CD14-positive monocyte (primary cell): ENCODE measurements at regions not wholly inside any gene's neighbourhood (a gene's known extent, or its start where the extent isn't known, plus 50 kb on each side); places are given as distances from the start of the nearest gene placed in this dataset.

Experiments
- DNase-seq, 3 donors: peaks; one replicate each; pipeline ENCODE4 v3.0.0-alpha.2; 2011 to 2022
- H2AFZ ChIP-seq: 2 replicates; pipeline ENCODE4 v1.6.0; 2012; ENCODE audit warnings: mild to moderate bottlenecking, low read depth, low read length, inconsistent platforms; ENCODE audit not compliant: insufficient read depth, poor library complexity, severe bottlenecking
- H3K27ac ChIP-seq, 2 donors: 1 replicate in 1 of 2; 2 replicates in 1 of 2; pipeline ENCODE4 v1.5.1; 2012 to 2013; ENCODE audit warnings: low read length in 2 of 2, control low read depth in 1 of 2, inconsistent platforms in 1 of 2, low read depth in 1 of 2, mild to moderate bottlenecking in 1 of 2
- H3K27me3 ChIP-seq, 2 donors: one replicate each; pipeline versions ENCODE4 v1.6.0 to v1.6.1; 2011 to 2013; ENCODE audit warnings: low read length in 2 of 2; ENCODE audit not compliant: control insufficient read depth in 2 of 2, insufficient read depth in 2 of 2
- H3K36me3 ChIP-seq, 2 donors: replicated peaks in 1 of 2; 1 replicate in 1 of 2; 2 replicates in 1 of 2; pipeline versions ENCODE4 v1.5.1 to v1.6.1; 2012 to 2013; ENCODE audit warnings: low read length in 2 of 2, control low read depth in 1 of 2, inconsistent platforms in 1 of 2, mild to moderate bottlenecking in 1 of 2; ENCODE audit not compliant: insufficient read depth in 2 of 2, control insufficient read depth in 1 of 2
- H3K4me1 ChIP-seq, 2 donors: 1 replicate in 1 of 2; 2 replicates in 1 of 2; pipeline versions ENCODE4 v1.5.1 to v1.6.1; 2012 to 2013; ENCODE audit warnings: low read length in 2 of 2, control low read depth in 1 of 2, inconsistent platforms in 1 of 2, mild to moderate bottlenecking in 1 of 2, moderate library complexity in 1 of 2; ENCODE audit not compliant: insufficient read depth in 2 of 2, control insufficient read depth in 1 of 2
- H3K4me2 ChIP-seq: replicated peaks from 2 replicates; pipeline ENCODE3; 2012; ENCODE audit warnings: low read length, moderate library complexity, mild to moderate bottlenecking; ENCODE audit not compliant: poor library complexity, severe bottlenecking; ENCODE audit errors: extremely low read depth
- H3K4me3 ChIP-seq, 3 experiments: fragments of 200-600 bp in 1 of 3; sonication (generic) in 1 of 3; replicated peaks in 1 of 3; 1 replicate in 2 of 3; 2 replicates in 1 of 3; pipeline ENCODE4 v1.5.1; 2011 to 2013; ENCODE audit warnings: low read length in 3 of 3, mild to moderate bottlenecking in 3 of 3, control low read depth in 2 of 3, low read depth in 2 of 3, inconsistent platforms in 1 of 3, moderate library complexity in 1 of 3
- H3K79me2 ChIP-seq: 2 replicates; pipeline ENCODE4 v1.6.0; 2012; ENCODE audit warnings: mild to moderate bottlenecking, control low read depth, inconsistent platforms, low read length, moderate library complexity; ENCODE audit not compliant: insufficient read depth
- H3K9ac ChIP-seq: 2 replicates; pipeline ENCODE4 v1.6.0; 2017; ENCODE audit warnings: low read length, mild to moderate bottlenecking; ENCODE audit not compliant: insufficient read depth, poor library complexity, severe bottlenecking
- H3K9me3 ChIP-seq, 2 donors: replicated peaks in 1 of 2; 1 replicate in 1 of 2; 2 replicates in 1 of 2; pipeline versions ENCODE4 v1.5.1 to v1.6.1; 2012 to 2013; ENCODE audit warnings: low read length in 2 of 2, control low read depth in 1 of 2; ENCODE audit not compliant: control insufficient read depth in 1 of 2, insufficient read depth in 1 of 2
- H4K20me1 ChIP-seq: 2 replicates; pipeline ENCODE4 v1.6.0; 2012; ENCODE audit warnings: mild to moderate bottlenecking, low read length, control low read depth, moderate library complexity; ENCODE audit not compliant: insufficient read depth
- H3K27ac Mint-ChIP-seq, 7 donors: one replicate each; pipeline ENCODE4 v1.8.0; 2020; ENCODE audit warnings: mild to moderate bottlenecking in 7 of 7, mixed read lengths in 7 of 7, moderate library complexity in 6 of 7, inconsistent platforms in 2 of 7
- H3K27me3 Mint-ChIP-seq, 3 donors: one replicate each; pipeline ENCODE4 v1.8.0; 2021 to 2022; ENCODE audit warnings: low read depth in 3 of 3, mild to moderate bottlenecking in 3 of 3, mixed read lengths in 3 of 3, moderate library complexity in 3 of 3, inconsistent platforms in 1 of 3
- H3K36me3 Mint-ChIP-seq, 2 donors: one replicate each; pipeline ENCODE4 v1.8.0; 2020; ENCODE audit warnings: mixed read lengths in 2 of 2, inconsistent platforms in 1 of 2, mild to moderate bottlenecking in 1 of 2
- H3K4me1 Mint-ChIP-seq: one replicate; pipeline ENCODE4 v1.8.0; 2020; ENCODE audit warnings: mild to moderate bottlenecking, mixed read lengths
- H3K4me3 Mint-ChIP-seq, 2 donors: one replicate each; pipeline ENCODE4 v1.8.0; 2020; ENCODE audit warnings: mild to moderate bottlenecking in 2 of 2, mixed read lengths in 2 of 2, moderate library complexity in 1 of 2
- H3K9me3 Mint-ChIP-seq, 7 donors: one replicate each; pipeline ENCODE4 v1.8.0; 2020 to 2022; ENCODE audit warnings: mixed read lengths in 7 of 7, mild to moderate bottlenecking in 6 of 7, moderate library complexity in 6 of 7, inconsistent platforms in 2 of 7
- CTCF ChIP-seq: fragments of 200-600 bp; IDR thresholded peaks from one replicate; pipeline ENCODE4 v1.8.0; 2022; ENCODE audit warnings: antibody characterized with exemption, mild to moderate bottlenecking
- WGBS: methylation state at CpG from one replicate; pipeline ENCODE4 v1.1.5; 2013; ENCODE audit warnings: missing lambda C conversion rate; ENCODE audit not compliant: insufficient coverage; 5-methylcytosine and 5-hydroxymethylcytosine counted together
- intact Hi-C, 2 donors: fragments of 100-400 bp; cut with micrococcal nuclease; formaldehyde crosslinking; loops; one replicate each; pipeline versions ENCODE4 v1.15.0 to v1.15.1; 2023

GRCh38 chr16:80457871-80458270 is 82.9 kb upstream of the DYNLRB2 start:
- peaks cover 0 to 4% (median 1%) of the 10 kb centered on the region in 3 donors for H3K27me3 Mint-ChIP-seq
- no peak for DNase-seq
- no peaks in the 10 kb centered on the region for H3K4me1 Mint-ChIP-seq
- H3K27me3 ChIP-seq, result peaks cover 0 to 2% of the 10 kb centered on the region in 2 donors
- H3K36me3 ChIP-seq, result no peaks in the 10 kb centered on the region
- H3K4me3 Mint-ChIP-seq, result no peak overlapping the region
- H3K27ac Mint-ChIP-seq, result no peak overlapping the region
- peaks cover 0 to 3% (median 0%) of the 10 kb centered on the region in 7 donors for H3K9me3 Mint-ChIP-seq
- no peak overlapping the region for H3K4me3 ChIP-seq
- no peak overlapping the region for H3K9ac ChIP-seq
- TF ChIP-seq CTCF, result no peak
- H2AFZ ChIP-seq, result no peak overlapping the region
- H3K27ac ChIP-seq, result no peak overlapping the region
- no peaks in the 10 kb centered on the region for H3K36me3 Mint-ChIP-seq
- H3K9me3 ChIP-seq, result peaks cover 0 to 3% of the 10 kb centered on the region in 2 donors
- no peaks in the 10 kb centered on the region for H4K20me1 ChIP-seq
- intact Hi-C loops, result no loop called here
- WGBS, result no CpG with 5 or more reads among the region's 1 CpG
- no peaks in the 10 kb centered on the region for H3K4me1 ChIP-seq
- H3K79me2 ChIP-seq, result no peaks in the 10 kb centered on the region
- no peak overlapping the region for H3K4me2 ChIP-seq

DNA sequence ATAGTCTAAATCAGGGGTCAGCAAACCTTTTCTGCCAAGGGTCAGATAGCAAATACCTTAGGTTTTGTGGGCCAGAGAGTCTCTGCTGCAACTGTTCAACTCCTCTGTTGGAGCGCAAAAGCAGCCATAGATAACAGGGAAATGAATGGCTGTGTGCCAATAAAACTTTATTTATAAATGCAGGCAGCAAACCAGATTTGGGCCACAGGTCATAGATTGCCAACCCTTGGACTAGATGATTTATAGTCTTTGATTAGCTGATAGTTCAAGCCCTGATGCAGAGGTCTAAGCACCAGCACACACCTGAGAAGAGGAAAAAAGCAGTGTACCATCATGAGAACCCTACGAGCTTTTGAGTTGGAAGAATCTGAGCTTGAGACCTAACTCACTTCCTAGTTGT is 86.0 kb upstream of the DYNLRB2 start:
- Histone ChIP-seq H3K4me3 (no peak overlapping the region), H3K27ac (no peak overlapping the region), H3K4me2 (no peak overlapping the region), H3K27me3 (peaks cover 0 to 2% of the 10 kb centered on the region in 2 donors), H3K36me3 (no peaks in the 10 kb centered on the region), H3K9ac (no peak overlapping the region), H3K4me1 (no peaks in the 10 kb centered on the region), H3K9me3 (peaks cover 0 to 3% of the 10 kb centered on the region in 2 donors), H4K20me1 (no peaks in the 10 kb centered on the region), H2AFZ (no peak overlapping the region), H3K79me2 (no peaks in the 10 kb centered on the region)
- Mint-ChIP-seq H3K9me3 (peaks cover 0 to 5% (median 0%) of the 10 kb centered on the region in 7 donors), H3K27ac (no peak overlapping the region), H3K4me3 (no peak overlapping the region), H3K27me3 (peaks cover 0 to 2% (median 0%) of the 10 kb centered on the region in 3 donors), H3K4me1 (no peaks in the 10 kb centered on the region), H3K36me3 (no peaks in the 10 kb centered on the region)
- no peak for DNase-seq
- intact Hi-C loops, result no loop called here
- WGBS, result no CpG with 5 or more reads among the region's 2 CpGs
- TF ChIP-seq CTCF, result no peak
